Stimulated activated CD4-positive, alpha-beta T cell treated with anti-CD3 and anti-CD28 coated beads, Interleukin-2, amount 100 ng/mL, for 4 hours (primary cell): ENCODE measurements at regions not wholly inside any gene's neighbourhood (a gene's known extent, or its start where the extent isn't known, plus 50 kb on each side); places are given as distances from the start of the nearest gene placed in this dataset.
A peak's percentile ranks its signal among the peaks of the same experiment; 100 is the strongest.
"Not testable (repeated sequence)": the region's sequence is repeated elsewhere in the genome, so short reads cannot be mapped to it uniquely, and the experiment has no call there.

ENCODE experiments used
- DNase-seq: peaks from one replicate; pipeline ENCODE4 v3.0.0-alpha.2; 2020; ENCODE audit warnings: low read depth

DNA sequence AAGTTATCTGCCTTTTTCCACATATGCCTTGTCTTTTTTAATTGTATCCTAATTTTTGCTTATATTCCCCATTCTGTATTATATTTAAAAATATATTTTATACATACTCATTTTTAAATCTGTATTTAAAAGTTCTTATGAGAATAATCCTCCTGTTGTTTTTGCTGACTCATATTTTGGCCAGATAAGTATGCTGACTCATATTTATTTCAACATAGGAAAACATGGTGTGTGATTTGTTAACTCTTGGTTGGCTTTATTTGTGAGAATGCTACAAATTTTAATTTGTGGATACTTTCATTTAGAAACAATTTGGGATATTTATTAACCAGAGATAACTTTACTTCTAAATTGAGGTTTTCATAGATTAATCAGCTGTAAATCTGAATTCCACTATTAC lies 587.7 kb downstream of the CPS1 start:
- no peak for DNase-seq

DNA sequence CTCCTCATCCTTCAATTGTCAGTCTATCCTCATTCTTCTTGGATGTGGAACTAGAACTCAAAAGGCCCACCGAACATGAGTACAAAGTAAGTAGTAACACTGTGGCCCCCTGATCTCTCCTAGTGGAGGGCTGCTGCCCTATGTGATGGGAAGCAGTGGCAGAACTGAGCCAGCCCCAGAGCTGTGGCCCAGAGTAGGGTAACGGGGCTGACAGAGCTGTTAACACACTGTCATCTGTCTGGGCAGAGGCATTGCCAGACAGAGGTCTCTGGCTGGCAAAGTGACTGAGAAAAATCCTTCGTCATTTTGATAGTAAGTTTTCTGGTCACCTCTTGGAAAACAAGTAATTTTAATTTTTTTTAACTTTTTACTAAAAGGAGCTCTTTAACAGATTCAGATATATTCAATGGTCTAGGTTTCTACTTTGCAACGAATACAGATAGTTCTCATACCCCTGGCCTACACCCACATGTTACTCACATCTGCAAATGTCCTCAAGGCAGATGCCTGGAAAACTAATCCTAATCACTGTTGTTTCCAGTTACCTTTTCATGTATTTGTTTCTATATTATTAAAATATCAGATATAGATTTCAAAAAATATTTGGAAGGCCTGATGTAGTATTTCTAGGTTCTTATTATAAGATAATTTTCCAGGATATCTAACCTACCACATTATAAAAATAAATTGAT lies 588.7 kb downstream of the CPS1 start:
- no peak for DNase-seq

GRCh38 chr2:211149731-211150130 lies 593.3 kb downstream of the CPS1 start:
- DNase-seq, result no peak

DNA sequence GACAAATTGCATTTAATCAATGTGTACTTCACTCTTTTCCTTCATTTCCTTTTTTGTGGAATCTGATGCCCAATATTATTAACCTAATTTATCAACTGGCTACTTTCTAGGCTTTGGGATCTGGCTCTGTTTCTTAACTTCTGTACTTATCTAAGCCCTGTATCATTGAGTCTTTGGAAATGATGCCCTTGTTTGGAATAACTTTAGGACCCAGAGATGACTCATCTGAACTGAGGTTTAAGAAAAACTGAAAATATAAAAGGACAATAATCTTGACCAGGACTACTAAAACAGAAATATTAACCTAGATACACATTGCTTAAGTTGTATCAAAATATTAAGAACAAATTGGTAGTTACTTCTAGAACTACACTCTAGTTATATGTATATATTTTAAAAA lies 600.8 kb downstream of the CPS1 start:
- no peak for DNase-seq

DNA sequence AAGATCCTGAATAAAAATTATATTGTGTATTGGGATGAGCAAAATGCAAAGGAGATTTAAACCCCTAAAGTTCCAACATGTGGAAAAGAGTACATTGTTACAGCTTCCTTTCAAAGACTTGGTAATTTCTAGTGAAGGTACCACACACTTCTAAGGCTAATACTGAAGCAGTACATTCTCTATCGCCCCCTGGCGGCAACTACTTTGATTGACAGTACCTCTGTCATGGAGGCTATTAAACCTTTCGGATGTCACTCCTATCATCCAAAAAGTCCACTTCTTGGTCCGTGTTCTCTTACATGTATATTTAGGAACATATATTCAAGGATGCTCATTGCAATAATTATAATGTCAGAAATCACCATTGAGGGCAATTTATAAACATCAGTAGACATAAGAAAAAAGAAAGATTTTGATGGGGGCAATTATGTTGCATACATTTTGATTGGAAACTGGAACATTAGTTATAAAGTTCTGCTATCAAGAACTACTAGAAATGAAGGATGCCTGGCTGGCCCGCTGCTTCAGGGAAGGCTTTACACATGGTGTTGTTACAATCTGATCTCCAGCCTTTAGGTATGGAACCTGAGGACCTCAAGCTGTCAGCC lies 601.6 kb downstream of the CPS1 start:
- peak; percentile 21 for DNase-seq

- DNase-seq, result no peak
Measured at GRCh38 chr2:211159972-211160371, 603.6 kb downstream of the CPS1 start.

- no peak for DNase-seq
Measured at GRCh38 chr2:211161236-211161635, 604.8 kb downstream of the CPS1 start.

DNA sequence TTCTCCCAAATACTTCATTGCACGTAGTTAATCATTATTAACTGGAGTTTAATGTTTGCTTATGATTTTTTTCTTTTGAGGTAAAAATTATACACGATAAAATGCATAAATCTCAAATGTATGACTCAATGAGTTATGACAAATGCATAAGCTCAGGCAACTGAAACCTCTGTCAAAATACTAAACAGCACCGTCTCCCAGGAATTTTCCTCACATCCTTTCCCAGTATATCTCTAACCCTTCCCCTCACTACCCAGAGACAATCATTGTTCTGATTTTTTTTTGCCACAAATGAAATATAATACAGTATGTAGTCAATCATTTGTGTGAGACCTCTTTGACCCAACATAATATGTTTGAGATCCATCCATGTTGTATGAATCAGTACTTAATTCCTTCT lies 606.5 kb downstream of the CPS1 start:
- DNase-seq, result no peak

GRCh38 chr2:211170843-211171242 lies 614.4 kb downstream of the CPS1 start:
- no peak for DNase-seq

DNA sequence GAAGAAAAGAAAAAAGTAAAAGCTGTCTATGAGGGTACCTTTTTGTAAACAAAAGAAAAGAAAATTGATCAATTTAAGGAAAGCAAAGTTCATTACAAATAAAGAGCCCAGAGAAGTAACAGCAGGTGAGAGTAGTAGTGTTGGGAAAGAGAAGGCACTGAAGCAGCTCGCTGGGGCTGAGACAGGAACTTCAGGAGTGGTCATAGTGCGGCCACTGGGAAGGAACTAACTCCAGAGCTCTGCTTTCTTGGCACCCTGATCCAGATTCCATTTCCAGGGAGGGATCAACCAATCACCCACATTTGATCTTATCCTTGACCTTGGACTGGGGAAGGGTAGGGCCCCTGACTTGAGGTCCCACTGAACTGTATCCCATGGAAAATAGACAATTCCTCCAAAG lies 617.6 kb downstream of the CPS1 start:
- no peak for DNase-seq

- DNase-seq, result no peak
Measured at GRCh38 chr2:211174631-211175030, 618.2 kb downstream of the CPS1 start.

DNA sequence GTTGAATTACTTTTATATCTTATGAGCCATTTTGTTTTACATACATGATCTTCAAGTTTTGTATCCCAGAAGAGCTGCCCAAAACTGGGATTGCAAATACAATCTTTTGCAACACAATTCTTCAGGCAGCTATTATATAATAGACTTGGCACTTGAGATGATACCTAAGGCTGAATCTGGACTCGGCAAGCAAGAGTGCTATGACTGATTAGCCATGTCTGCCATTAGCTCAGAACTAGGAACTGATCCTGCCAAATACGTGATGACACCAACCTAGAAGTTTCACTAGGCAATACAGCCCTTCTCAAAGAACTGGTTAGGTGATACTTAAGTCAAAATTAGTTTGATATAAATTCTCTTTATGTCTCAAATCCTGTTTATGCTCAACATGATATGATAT lies 619.6 kb downstream of the CPS1 start:
- DNase-seq, result no peak

DNA sequence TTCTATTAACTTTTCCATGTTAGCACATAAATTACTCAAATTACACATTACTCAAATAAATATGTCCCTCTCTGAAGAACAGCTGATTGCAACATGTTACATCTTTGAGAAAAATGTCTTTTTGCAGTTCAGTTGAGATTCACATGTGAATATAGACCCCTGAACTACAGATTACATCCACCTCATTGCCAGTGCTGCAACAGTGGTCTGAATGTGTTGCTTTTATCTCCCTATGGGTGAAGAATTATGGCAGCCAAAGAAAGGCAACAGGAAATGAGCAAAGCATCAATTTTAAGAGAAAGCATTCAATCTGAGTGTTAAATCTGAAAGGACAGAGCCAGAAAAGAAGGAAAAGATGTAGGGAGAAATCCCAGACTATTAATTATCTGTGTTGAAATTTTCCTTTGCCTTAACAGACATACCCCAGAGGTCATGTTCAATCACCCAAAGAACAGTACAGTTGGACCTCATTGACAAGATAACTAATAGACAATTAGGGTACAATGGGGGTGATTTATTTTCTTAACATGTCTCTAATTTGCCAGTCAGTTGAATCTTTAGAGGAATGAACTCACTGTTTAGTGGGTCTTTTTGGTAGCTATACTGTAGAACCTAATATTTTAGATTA lies 620.2 kb downstream of the CPS1 start:
- no peak for DNase-seq

GRCh38 chr2:211181626-211182025 lies 625.2 kb downstream of the CPS1 start:
- no peak for DNase-seq

DNA sequence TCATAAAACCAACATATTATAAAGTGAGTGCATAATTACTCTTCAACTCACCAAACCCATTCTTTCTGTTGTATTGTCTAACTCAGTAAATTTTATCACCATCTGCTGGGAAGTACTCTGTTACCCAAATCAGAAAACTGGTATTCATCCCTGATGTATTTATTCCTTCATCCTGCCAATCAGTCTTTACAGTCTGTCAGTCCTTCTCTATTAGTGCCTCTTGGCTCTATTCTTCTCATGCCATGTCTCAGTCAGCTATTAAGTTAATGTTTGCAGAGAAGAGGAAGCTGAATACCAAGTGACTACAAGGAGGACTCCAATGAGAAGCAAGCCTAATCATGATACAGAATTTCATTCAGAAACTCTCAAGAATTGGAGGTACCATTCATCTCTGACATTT lies 631.2 kb downstream of the CPS1 start:
- DNase-seq, result no peak

DNA sequence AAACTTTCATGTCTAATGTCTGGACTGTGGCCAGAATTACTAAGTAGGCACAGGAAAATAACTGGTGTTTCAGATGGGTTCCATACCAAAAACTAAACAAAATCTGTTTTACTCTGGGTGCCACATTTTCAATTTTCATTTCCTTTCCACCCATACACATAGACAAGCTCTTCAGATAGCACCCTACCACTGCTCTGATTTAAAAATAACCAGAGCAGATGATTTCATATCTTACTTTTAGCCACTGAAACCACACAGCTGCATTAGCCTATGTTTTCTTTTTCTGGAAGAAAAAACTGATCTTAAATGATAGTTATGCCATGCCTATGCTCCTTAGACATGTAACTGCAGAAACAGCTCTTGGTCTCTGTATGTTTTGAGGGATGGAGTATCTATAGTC lies 647.6 kb downstream of the CPS1 start:
- no peak for DNase-seq

GRCh38 chr2:211204456-211204855 lies 648.1 kb downstream of the CPS1 start:
- no peak for DNase-seq

GRCh38 chr2:211204902-211205301 lies 648.5 kb downstream of the CPS1 start:
- no peak for DNase-seq

DNA sequence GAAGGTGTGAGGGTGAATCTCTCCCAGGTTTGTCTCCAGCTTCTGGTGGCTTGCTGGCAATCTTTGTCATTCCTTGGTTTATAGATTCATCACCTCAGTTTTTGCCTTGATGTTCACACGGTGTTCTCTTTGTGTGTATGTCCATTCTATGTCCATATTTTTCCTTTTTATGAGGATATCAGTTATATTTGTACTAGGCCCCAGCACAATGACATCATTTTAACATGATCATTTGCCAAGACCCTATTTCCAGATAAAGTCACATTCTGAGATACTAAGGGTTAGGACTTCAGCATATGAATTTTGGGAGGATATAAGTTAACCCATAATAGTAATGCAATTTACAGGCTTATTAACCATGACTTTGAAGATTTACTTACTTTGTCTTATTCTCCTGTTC lies 649.0 kb downstream of the CPS1 start:
- DNase-seq, result no peak

GRCh38 chr2:211205836-211206235 lies 649.4 kb downstream of the CPS1 start:
- no peak for DNase-seq

DNA sequence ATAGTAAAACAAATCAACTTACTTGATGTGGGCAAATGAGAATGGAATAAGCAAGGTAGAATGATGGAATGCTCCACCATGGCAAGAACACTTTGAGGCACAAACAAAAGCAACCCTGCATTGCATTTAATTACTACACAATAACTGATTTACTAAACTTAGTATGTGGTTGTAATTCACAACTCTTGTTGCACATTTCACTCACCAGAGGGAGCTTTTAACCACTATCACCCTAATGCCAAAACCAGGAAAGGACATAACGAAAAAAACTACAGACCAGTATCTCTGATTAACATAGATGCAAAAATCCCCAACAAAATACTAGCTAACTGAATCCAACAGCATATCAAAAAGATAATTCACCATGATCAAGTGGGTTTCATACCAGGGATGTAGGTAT lies 659.8 kb downstream of the CPS1 start:
- DNase-seq, result no peak

DNA sequence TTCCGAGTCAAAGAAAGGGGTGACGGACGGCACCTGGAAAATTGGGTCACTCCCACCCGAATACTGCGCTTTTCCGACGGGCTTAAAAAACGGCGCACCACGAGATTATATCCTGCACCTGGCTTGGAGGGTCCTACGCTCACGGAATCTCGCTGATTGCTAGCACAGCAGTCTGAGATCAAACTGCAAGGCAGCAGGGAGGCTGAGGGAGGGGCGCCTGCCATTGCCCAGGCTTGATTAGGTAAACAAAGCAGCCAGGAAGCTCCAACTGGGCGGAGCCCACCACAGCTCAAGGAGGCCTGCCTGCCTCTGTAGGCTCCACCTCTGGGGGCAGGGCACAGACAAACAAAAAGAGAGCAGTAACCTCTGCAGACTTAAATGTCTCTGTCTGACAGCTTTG lies 663.1 kb downstream of the CPS1 start:
- DNase-seq, result not testable (repeated sequence)

GRCh38 chr2:211225784-211226183 lies 669.4 kb downstream of the CPS1 start:
- DNase-seq, result no peak

- DNase-seq, result no peak
Measured at GRCh38 chr2:211228559-211228958, 672.2 kb downstream of the CPS1 start.
